B cell (primary cell): ENCODE measurements at regions not wholly inside any gene's neighbourhood (a gene's known extent, or its start where the extent isn't known, plus 50 kb on each side); places are given as distances from the start of the nearest gene placed in this dataset.

Experiments
- CTCF ChIP-seq: fragments of 200-600 bp; IDR thresholded peaks from one replicate; pipeline ENCODE4 v1.8.0; 2022; ENCODE audit warnings: antibody characterized with exemption, mild to moderate bottlenecking
- EZH2 ChIP-seq: IDR thresholded peaks from 2 replicates; pipeline ENCODE4 v1.6.1; 2012; ENCODE audit warnings: borderline replicate concordance, low read depth, mild to moderate bottlenecking, moderate library complexity, low read length; ENCODE audit not compliant: insufficient read depth, poor library complexity, severe bottlenecking

- TF ChIP-seq CTCF, result no peak
- no peak for TF ChIP-seq EZH2
These were observed 512.6 kb upstream of the SLC35B3 start for GRCh38 chr6:8947900-8948299.
